ENCODE measurements at regions not wholly inside any gene's neighbourhood (a gene's known extent, or its start where the extent isn't known, plus 50 kb on each side); places are given as distances from the start of the nearest gene placed in this dataset.
"Not testable (repeated sequence)": the region's sequence is repeated elsewhere in the genome, so short reads cannot be mapped to it uniquely, and the experiment has no call there.

- Mint-ChIP-seq H3K9me3 (peaks cover 7% of the 10 kb centered on the region), H3K4me3 (no peak overlapping the region), H3K4me1 (no peaks in the 10 kb centered on the region), H3K27ac (no peak overlapping the region), H3K36me3 (ENCODE audit: low read depth) (no peaks in the 10 kb centered on the region), H3K27me3 (no peaks in the 10 kb centered on the region)
- no peak for ATAC-seq (replicated peaks)
Measured at GRCh38 chr3:82558081-82558480, 796.6 kb upstream of the GBE1 start.

- Mint-ChIP-seq H3K36me3 (ENCODE audit: low read depth) (no peaks in the 10 kb centered on the region), H3K27ac (no peak overlapping the region), H3K4me1 (no peaks in the 10 kb centered on the region), H3K9me3 (peaks cover 6% of the 10 kb centered on the region), H3K27me3 (no peaks in the 10 kb centered on the region), H3K4me3 (no peak overlapping the region)
- ATAC-seq (replicated peaks) = no peak
Measured at GRCh38 chr3:82556113-82556512, 794.7 kb upstream of the GBE1 start.

GRCh38 chr3:82542556-82542955 lies 781.1 kb upstream of the GBE1 start:
- H3K4me3 Mint-ChIP-seq; H3K9me3 Mint-ChIP-seq; ATAC-seq (replicated peaks); H3K4me1 Mint-ChIP-seq; H3K36me3 Mint-ChIP-seq (ENCODE audit: low read depth); H3K27ac Mint-ChIP-seq; H3K27me3 Mint-ChIP-seq: not testable (repeated sequence)

- Mint-ChIP-seq H3K4me1 (no peaks in the 10 kb centered on the region), H3K36me3 (ENCODE audit: low read depth) (no peaks in the 10 kb centered on the region), H3K27ac (no peak overlapping the region), H3K4me3 (no peak overlapping the region), H3K9me3 (peaks cover 9% of the 10 kb centered on the region), H3K27me3 (no peaks in the 10 kb centered on the region)
- ATAC-seq (replicated peaks) = no peak
Measured at GRCh38 chr3:82521657-82522056, 760.2 kb upstream of the GBE1 start.

- Mint-ChIP-seq H3K27ac (no peak overlapping the region), H3K9me3 (peaks cover 9% of the 10 kb centered on the region), H3K27me3 (no peaks in the 10 kb centered on the region), H3K36me3 (ENCODE audit: low read depth) (no peaks in the 10 kb centered on the region), H3K4me1 (no peaks in the 10 kb centered on the region), H3K4me3 (no peak overlapping the region)
- no peak for ATAC-seq (replicated peaks)
Measured at GRCh38 chr3:82520846-82521245, 759.4 kb upstream of the GBE1 start.

DNA sequence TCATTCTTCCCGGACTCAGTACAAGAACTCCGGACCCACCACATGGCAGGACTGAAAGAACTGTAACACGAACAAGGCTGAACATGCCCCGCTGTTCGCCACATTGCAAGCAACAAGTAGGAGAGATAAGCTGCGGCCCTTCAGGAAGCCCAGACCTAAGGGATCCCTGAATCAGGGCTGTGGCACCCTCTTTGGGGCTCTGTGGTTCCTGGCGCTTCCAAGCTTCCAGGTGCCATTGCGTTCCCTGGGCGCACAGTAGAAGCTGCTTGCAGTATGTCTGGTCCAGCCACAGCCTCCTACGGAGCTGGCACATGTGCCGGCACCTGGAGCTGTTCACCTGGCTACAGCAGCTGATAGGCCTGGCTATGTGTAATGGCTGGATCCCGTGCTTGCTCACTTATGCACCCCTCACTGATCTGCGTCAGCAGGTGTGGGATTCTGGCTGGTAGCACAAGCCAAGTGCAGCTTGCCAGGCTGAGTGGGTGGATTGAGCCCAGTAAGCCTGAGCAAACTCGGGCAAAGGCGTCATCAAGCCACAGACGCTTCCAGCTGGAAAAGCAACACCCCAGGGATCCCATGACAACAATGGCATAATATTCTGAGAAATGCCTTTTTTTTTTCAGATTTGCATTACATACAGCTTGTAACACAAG lies 748.6 kb upstream of the GBE1 start:
- ATAC-seq (replicated peaks) = no peak
- H3K4me1 Mint-ChIP-seq = no peaks in the 10 kb centered on the region
- no peaks in the 10 kb centered on the region for H3K36me3 Mint-ChIP-seq (ENCODE audit: low read depth)
- no peaks in the 10 kb centered on the region for H3K27me3 Mint-ChIP-seq
- peaks cover 6% of the 10 kb centered on the region for H3K9me3 Mint-ChIP-seq
- no peak overlapping the region for H3K4me3 Mint-ChIP-seq
- H3K27ac Mint-ChIP-seq = no peak overlapping the region

GRCh38 chr3:82509106-82509842 lies 747.8 kb upstream of the GBE1 start:
- Mint-ChIP-seq H3K36me3 (ENCODE audit: low read depth) (no peaks in the 10 kb centered on the region), H3K27ac (no peak overlapping the region), H3K4me3 (no peak overlapping the region), H3K27me3 (no peaks in the 10 kb centered on the region), H3K9me3 (peaks cover 6% of the 10 kb centered on the region), H3K4me1 (no peaks in the 10 kb centered on the region)
- no peak for ATAC-seq (replicated peaks)

DNA sequence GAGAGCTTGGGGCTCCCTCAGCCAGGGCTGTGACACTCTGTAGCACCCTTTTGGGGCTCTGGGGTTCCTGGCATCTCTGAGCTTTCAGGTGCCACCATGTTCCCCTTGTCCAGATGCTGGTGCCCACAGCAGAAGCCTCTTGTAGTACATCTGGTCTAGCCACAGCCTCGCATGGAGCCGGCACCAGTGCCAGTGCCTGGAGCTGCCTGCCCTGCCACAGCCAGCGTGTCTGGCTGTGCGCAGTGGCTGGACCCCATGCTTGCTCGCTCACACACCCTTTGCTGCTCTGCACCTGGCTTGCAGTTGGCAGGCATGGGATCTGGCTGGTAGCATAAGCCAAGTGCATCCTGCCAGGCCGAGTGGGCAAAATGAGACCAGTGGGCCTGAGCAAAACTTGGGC lies 744.8 kb upstream of the GBE1 start:
- Mint-ChIP-seq H3K4me1 (no peaks in the 10 kb centered on the region), H3K27ac (no peak overlapping the region), H3K4me3 (no peak overlapping the region), H3K27me3 (no peaks in the 10 kb centered on the region), H3K36me3 (ENCODE audit: low read depth) (no peaks in the 10 kb centered on the region), H3K9me3 (peaks cover 6% of the 10 kb centered on the region)
- no peak for ATAC-seq (replicated peaks)

- Mint-ChIP-seq H3K36me3 (ENCODE audit: low read depth) (no peaks in the 10 kb centered on the region), H3K27me3 (no peaks in the 10 kb centered on the region), H3K4me3 (no peak overlapping the region), H3K9me3 (peaks cover 6% of the 10 kb centered on the region), H3K27ac (no peak overlapping the region), H3K4me1 (no peaks in the 10 kb centered on the region)
- ATAC-seq (replicated peaks) = peak; percentile 6
Measured at GRCh38 chr3:82505079-82505756, 743.8 kb upstream of the GBE1 start.

GRCh38 chr3:82498186-82498585 lies 736.7 kb upstream of the GBE1 start:
- peaks cover 9% of the 10 kb centered on the region for H3K9me3 Mint-ChIP-seq
- H3K4me3 Mint-ChIP-seq = no peak overlapping the region
- no peaks in the 10 kb centered on the region for H3K4me1 Mint-ChIP-seq
- H3K27me3 Mint-ChIP-seq = no peaks in the 10 kb centered on the region
- H3K36me3 Mint-ChIP-seq (ENCODE audit: low read depth) = no peaks in the 10 kb centered on the region
- H3K27ac Mint-ChIP-seq = no peak overlapping the region
- ATAC-seq (replicated peaks) = no peak

GRCh38 chr3:82496890-82497560 lies 735.6 kb upstream of the GBE1 start:
- Mint-ChIP-seq H3K27me3 (no peaks in the 10 kb centered on the region), H3K36me3 (ENCODE audit: low read depth) (no peaks in the 10 kb centered on the region), H3K4me3 (no peak overlapping the region), H3K9me3 (peaks cover 9% of the 10 kb centered on the region), H3K4me1 (no peaks in the 10 kb centered on the region), H3K27ac (no peak overlapping the region)
- no peak for ATAC-seq (replicated peaks)

- H3K27me3 Mint-ChIP-seq = no peaks in the 10 kb centered on the region
- no peaks in the 10 kb centered on the region for H3K36me3 Mint-ChIP-seq (ENCODE audit: low read depth)
- H3K9me3 Mint-ChIP-seq = peaks cover 9% of the 10 kb centered on the region
- H3K4me1 Mint-ChIP-seq = no peaks in the 10 kb centered on the region
- no peak overlapping the region for H3K4me3 Mint-ChIP-seq
- H3K27ac Mint-ChIP-seq = no peak overlapping the region
- no peak for ATAC-seq (replicated peaks)
Measured at GRCh38 chr3:82495655-82496054, 734.2 kb upstream of the GBE1 start.

DNA sequence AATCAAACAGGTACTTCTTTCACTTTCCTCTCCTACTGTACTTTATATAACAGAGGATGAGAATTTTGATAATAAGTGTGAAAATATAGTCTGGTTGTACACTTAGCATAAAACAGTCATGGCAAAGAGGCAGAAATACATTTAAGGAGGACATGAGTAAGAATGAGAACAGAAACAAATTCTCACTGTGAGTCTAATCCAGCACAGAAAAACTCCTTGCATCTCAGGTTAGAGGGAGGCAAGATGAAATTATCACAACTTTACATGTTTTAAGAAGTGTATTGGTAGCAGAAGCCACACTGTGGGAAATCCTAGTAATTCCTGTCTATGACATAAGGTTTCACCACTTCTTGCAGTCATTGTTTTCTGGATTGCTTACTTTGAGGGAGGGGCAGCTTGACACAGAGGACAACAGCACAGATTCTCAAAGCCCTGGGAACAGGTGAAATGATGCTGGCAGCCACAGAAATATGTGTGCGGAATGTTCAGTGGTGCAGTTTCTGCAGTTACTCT lies 733.6 kb upstream of the GBE1 start:
- no peak overlapping the region for H3K4me3 Mint-ChIP-seq
- H3K4me1 Mint-ChIP-seq = no peaks in the 10 kb centered on the region
- no peak overlapping the region for H3K27ac Mint-ChIP-seq
- H3K36me3 Mint-ChIP-seq (ENCODE audit: low read depth) = no peaks in the 10 kb centered on the region
- no peak for ATAC-seq (replicated peaks)
- peaks cover 13% of the 10 kb centered on the region for H3K9me3 Mint-ChIP-seq
- no peaks in the 10 kb centered on the region for H3K27me3 Mint-ChIP-seq

GRCh38 chr3:82493858-82494257 lies 732.4 kb upstream of the GBE1 start:
- Mint-ChIP-seq H3K27me3 (no peaks in the 10 kb centered on the region), H3K9me3 (peaks cover 11% of the 10 kb centered on the region), H3K4me3 (no peak overlapping the region), H3K27ac (no peak overlapping the region), H3K4me1 (no peaks in the 10 kb centered on the region), H3K36me3 (ENCODE audit: low read depth) (no peaks in the 10 kb centered on the region)
- no peak for ATAC-seq (replicated peaks)
